ENCODE measurements at regions not wholly inside any gene's neighbourhood (a gene's known extent, or its start where the extent isn't known, plus 50 kb on each side); places are given as distances from the start of the nearest gene placed in this dataset.
"Not testable (repeated sequence)": the region's sequence is repeated elsewhere in the genome, so short reads cannot be mapped to it uniquely, and the experiment has no call there.

DNA sequence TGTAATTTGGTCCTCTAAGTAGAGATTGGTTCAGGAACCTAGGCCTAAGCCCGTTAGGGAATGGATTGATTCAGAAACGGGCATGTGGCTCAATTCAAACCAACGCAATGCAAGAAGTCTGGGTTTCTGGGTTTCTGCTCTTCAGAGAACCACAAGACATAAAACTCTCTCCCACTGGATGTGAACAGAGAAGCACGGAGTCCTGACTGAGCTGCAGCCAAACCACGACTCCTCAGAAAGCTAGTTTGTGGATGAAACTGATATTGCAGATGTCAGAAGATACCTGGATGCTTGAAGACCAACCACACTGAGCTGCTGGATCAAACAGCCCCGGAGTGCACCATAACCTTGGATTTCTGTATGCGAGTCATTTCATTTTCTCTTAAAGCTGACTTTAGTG, 50.0 kb downstream of the SOD2 start:
- no peak for DNase-seq

GRCh38 chr6:159642481-159642880, 50.6 kb downstream of the SOD2 start:
- DNase-seq, result no peak

GRCh38 chr6:159640722-159641482, 52.1 kb downstream of the SOD2 start:
- no peak for DNase-seq

DNA sequence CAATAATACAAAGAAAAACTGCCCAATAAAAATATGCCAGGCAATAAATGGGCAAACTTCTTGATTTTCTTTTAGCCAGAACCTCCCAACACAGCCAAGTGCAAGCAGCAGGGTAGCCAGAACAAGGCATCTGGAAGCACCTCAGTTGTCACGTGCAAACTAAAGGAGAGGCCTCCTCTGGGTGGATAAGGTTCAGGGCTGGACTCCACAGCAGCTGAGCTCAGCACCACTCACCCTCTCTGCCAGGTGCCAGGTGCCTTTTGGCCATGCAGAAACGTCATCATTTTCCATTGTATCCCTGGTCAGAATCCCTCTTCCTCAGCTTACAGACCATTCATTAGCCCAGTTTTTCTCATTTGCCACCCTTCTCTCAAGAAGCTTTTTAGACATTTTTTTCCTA, 52.7 kb downstream of the SOD2 start:
- DNase-seq, result no peak

GRCh38 chr6:159639721-159640120, 53.3 kb downstream of the SOD2 start:
- DNase-seq, result no peak

DNA sequence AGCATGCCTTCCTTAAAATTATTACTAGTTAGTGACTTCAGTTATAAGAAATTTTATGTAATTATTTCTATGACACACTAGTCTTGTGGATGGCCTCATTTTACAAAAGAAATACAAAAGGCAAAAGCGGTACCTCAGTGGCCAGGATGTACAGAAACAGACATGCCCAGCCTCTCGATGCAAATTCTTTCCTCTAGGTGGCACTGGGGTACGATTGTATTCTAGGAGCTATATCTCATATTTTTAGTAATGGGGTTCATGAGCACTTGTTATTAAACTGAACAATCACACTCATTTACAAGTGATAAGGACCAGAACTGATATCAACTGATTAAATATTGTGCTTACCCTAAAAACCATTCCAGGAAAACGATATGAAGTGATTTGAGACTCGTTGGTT, 59.8 kb downstream of the SOD2 start:
- DNase-seq, result peak; percentile 13

GRCh38 chr6:159631886-159632285, 61.2 kb downstream of the SOD2 start:
- DNase-seq, result no peak

GRCh38 chr6:159627939-159628338, 65.1 kb downstream of the SOD2 start:
- DNase-seq, result no peak

GRCh38 chr6:159626506-159626905, 66.5 kb downstream of the SOD2 start:
- not testable (repeated sequence) for DNase-seq

DNA sequence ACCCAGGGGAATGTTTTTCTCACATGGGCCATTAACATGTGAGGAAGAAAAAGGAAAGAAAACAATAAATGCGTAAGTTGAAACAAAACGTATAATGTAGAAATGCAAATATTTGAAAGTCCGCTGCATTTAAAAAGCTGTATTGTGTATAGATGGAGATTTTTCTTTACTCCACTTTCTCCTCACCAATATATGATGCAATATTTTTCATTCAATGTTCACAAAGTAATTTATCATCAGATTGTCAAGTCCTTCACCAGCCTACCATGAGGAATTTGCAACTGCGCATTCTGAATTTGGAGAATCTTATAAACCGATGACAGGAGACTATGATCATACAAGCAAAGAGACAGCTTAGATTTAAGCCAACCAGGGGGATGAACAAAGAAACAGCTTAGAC, 69.9 kb downstream of the SOD2 start:
- no peak for DNase-seq

- no peak for DNase-seq
Measured at GRCh38 chr6:159620947-159621346, 72.1 kb downstream of the SOD2 start.

GRCh38 chr6:159617444-159617843, 75.6 kb downstream of the SOD2 start:
- no peak for DNase-seq

DNA sequence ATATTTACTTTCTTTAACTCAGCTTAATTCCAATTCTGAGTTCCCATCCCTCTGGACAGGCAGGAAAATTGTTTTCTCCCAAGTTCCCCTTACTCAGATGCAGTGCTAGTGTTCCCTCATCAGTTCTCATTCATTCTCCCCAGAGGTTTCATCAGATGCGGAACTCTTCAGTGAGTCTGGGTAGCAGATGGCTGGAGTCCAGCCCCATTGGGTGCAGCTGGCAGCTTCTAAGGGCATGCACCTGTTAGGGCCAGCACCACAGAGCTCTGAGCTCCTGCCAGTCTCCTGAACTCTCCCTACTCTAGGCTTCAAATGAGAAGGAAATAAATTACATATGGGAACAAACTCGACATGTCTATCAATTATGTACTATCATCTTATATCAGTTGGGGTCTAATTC, 76.6 kb downstream of the SOD2 start:
- DNase-seq, result peak; percentile 48

- peak; percentile 26 for DNase-seq
Measured at GRCh38 chr6:159615918-159616317, 77.1 kb downstream of the SOD2 start.

- DNase-seq, result no peak
Measured at GRCh38 chr6:159610881-159611280, 82.2 kb downstream of the SOD2 start.

DNA sequence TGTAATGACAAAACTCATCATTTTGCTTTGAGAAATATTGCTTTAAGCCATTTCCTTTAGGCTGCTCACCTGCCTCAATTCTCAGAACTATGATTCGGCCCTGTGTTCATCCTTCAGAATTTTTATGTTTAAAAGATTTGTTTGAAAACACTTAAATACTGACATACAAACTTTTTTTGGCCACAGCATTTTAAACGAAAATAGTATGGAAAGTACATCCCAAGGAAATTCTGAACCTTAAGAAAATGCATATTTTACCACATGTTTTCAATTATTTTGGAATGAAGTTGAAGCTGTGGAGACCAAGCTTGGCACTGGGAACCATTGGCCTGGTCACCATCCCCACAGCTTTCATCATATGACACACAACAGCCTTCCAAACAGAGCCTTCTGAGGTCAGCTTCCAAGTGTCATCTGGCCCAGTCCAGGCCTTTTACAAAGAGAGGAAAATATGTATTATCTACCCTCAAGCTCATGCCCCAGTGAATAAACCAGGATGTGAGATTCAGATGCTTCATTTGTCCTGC, 83.3 kb downstream of the SOD2 start:
- DNase-seq, result no peak

GRCh38 chr6:159608961-159609651, 83.9 kb downstream of the SOD2 start:
- DNase-seq, result no peak

DNA sequence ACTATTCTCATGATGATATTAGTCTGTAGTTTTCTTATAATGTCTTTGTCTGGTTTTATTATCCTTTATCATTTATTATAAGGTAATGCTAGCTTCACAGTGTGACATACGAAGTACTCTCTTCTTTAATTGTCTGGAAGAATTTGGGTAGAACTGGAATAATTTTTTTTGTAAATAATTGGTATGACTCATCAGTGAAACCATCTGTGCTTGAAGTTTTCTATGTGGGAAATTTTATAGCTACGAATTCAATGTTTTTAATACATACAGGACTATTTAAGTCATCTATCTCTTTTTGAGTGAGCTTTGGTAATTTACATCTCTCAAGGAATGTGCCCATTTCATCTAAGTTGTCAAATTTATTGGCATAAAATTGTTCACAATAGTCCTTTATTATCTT, 86.3 kb downstream of the SOD2 start:
- DNase-seq, result no peak

DNA sequence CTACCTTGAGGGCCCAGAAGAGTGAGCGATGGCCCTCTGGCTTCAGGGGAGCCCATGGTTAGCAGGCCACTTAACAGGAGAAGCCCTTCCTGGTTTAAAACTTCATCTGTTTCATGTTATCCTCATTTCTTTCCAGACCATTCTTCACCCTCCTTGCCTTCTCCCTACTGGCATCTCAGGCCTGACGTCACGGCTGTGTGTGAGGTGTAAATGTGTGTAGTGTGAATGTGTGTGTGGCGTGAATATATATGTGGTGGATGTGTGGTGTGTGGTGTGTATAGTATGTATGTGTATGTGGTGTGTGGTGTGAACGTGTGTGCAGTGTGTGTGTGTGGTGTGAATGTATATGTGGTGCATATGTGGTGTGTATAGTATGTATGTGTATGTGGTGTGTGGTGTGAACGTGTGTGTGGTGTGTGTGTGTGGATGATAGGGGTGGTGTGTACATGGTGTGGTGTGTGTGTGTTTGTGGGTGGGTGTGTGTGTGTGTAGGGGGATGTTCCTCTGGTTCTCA, 88.5 kb downstream of the SOD2 start:
- no peak for DNase-seq

DNA sequence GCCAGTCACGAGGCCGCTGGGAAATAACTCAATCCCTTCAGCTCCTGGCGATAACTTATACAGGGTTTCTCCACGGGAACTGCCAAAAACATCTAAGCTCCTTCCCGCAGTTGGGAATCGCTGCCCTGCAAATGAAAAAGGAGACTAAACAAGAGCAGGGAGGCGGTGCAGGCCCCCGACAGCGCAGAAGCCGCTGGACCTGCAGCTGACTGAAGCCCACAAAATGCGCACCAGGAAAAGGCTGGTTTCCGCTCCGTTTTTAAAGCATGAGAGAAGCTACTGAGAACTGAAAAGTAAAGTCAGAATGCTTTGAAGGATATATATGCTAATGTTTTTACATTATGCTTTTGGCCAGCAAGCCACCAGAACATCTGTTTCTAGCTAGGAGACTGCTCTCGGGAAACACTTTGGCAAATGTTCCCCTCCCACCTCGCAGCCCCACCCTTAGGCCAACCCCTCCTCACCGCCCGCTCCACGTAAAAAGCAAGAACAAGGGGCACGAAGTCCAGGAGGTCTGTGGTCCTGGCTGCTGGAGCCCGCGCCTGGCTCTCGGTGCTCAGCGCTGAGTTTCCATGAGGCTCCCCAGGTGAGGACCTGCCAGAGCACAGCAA, 90.5 kb downstream of the SOD2 start:
- peak; percentile 50 for DNase-seq

DNA sequence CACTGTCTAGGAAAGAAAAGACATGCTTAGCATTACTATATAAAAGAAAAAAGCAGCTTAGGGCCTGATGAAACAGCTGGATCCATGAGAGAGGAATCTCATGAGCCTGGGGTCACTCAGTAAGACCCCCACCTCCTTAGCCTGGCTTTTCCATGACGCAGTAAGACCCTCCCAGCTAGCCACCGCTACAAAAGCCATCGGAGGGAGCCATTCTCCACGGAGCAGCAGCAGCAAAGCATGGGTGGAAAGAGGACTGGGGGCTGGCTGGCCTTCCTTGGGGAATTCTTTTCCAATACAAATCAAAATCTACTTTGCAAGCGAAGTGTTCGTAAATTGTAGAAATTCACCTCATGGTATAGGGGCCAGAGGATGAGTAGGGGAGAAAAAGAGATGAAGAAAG, 91.8 kb downstream of the SOD2 start:
- no peak for DNase-seq

- DNase-seq, result no peak
Measured at GRCh38 chr6:159595173-159595572, 97.9 kb downstream of the SOD2 start.

DNA sequence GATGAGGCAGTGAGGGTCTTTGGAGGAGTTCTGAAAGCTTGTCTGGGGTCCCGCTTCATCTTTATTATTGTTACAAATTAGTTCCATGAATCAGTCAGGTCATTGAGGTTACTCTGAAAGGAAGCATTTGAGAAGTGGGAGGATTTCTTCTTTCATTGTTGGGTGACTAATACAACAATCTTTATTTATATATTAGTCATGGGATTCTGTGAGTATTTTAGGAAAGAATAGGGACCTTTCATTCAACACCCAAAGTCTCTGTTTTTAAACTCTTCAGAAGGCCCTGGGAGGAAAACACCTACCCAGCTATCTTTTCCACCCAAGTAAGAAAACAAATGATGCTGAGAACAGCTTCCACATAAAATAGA, 98.3 kb downstream of the SOD2 start:
- no peak for DNase-seq
